Stimulated activated CD8-positive, alpha-beta memory T cell treated with anti-CD3 and anti-CD28 coated beads, Interleukin-15, amount 100 ng/mL, for 48 hours (primary cell): ENCODE measurements at regions not wholly inside any gene's neighbourhood (a gene's known extent, or its start where the extent isn't known, plus 50 kb on each side); places are given as distances from the start of the nearest gene placed in this dataset.

Experiments
- DNase-seq, 2 donors: peaks; one replicate each; pipeline ENCODE4 v3.0.0-alpha.2; 2020; ENCODE audit warnings: low read depth in 2 of 2

DNA sequence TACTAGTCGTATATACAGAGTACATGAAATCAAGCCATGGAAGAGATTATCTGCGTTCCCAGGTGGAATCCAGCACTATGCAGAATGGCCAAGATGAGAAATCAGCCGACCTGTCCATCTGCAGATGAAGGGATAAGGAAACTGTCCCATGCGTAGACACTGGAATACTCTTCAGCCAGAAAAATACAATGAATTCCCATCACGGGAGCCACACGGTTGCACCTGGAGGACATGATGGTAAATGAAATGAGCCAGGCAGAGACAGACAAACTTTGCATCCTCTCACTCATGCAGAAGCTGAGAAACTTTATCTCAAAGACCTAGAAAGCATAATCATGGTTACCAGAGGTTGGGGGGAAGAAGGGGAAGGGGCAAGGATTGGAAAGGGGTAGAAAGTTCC lies 111.9 kb upstream of the TOP3B start:
- DNase-seq = no peak

DNA sequence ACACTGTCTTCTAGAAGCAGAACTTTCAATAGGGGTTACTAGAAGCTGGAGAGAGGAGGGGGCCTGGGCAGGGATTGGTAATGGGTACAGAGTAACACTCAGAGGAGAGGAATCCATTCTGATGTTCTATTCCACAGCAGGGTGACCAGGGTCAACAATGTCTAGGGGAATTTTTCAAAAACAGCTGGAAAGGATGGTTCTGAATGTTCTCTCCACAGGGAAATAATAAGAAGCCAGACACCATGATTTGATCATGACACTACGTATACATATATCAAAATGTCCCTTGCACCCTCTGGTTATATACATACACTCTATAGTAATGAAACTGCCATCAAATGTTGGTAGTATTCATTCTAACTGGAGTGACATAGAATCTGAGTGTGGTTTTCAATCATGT lies 111.2 kb upstream of the TOP3B start:
- no peak for DNase-seq

DNA sequence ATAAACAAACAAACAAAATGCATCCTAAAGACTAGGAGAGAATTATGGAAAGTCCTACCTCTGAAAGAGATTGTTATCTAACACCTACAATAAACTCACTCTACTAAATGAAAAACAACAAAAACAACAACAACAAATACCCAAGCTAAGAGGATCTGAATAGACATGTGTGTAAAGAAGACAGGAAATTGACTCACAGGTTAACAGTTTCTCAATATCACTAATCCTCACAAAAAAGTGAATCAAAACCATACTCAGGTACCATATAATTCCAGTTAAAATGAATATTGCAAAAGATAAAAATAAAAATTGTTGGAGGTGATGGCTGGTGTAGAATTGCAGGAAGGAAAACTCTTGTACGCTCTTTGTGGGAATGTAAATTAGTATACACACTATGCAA lies 110.4 kb upstream of the TOP3B start:
- no peak for DNase-seq

DNA sequence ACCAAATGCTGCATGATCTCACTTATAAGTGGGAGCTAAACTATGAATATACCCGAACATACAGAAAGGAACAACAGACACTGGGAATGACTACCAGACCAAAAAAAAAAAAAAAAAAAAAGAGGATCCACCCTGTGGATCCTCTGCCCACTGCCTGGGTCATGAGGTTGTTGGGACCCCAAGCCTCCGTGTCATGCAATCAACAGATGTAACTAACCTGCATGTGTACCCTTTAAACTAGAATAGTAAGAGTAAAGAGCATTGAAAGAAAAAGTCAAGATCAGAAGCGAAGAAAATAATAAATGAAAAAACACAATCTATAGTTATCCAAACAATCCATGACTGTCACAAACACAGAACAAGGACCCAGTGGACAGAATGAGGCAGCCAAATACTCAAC lies 109.5 kb upstream of the TOP3B start:
- DNase-seq = no peak

DNA sequence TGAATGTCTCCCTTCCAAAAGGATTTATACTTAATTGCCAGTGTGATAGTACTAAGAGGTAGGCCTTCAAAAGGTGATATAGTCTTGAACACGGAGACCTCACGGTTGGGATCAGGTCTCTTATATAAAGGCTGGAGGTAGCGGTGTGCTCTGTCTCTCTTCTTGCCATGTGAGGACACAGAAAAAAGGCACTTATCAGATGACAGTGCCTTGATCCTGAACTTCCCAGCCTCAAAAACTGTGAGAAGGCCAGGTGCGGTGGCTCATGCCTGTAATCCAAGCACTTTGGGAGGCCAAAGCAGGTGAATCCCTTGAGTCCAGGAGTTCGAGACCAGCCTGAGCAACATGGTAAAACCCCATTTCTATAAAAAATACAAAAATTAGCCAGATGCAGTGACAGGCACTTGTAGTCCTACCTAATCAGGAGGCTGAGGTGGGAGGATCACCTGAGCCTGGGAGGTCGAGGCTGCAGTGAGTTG lies 108.9 kb upstream of the TOP3B start:
- no peak for DNase-seq

DNA sequence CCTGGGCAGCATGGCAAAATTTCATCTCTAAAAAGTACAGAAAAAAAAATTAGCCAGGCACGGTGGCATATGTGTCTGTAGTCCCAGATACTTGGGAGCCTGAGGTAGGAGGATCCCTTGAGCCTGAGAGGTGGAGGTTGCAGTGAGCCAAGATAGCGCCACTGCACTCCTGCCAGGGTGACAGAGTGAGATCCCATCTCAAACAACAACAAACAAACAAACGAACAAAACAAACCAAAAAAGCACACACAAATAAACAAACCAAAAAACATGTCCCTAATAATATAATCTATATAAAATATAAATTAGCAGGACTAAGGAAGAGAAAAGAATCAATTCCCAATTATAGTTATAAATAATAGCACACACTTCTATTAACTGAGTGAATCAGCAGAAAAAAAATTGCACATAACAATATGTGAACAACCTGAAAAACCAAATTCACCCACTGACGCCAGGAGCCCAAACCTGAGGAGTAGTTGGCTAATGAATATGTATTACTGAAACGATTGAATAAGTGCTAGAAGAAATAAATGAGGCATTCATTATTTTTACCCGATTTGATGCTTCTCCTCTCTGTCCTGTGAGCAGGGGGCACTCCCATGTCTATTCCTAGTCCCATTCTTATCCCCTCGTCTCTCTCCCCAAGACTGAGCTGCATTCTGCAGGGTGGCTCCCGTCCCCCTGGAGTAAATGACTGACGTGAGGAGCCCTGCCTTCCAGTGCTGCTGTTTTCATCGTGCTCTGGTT lies 108.2 kb upstream of the TOP3B start:
- no peak for DNase-seq

DNA sequence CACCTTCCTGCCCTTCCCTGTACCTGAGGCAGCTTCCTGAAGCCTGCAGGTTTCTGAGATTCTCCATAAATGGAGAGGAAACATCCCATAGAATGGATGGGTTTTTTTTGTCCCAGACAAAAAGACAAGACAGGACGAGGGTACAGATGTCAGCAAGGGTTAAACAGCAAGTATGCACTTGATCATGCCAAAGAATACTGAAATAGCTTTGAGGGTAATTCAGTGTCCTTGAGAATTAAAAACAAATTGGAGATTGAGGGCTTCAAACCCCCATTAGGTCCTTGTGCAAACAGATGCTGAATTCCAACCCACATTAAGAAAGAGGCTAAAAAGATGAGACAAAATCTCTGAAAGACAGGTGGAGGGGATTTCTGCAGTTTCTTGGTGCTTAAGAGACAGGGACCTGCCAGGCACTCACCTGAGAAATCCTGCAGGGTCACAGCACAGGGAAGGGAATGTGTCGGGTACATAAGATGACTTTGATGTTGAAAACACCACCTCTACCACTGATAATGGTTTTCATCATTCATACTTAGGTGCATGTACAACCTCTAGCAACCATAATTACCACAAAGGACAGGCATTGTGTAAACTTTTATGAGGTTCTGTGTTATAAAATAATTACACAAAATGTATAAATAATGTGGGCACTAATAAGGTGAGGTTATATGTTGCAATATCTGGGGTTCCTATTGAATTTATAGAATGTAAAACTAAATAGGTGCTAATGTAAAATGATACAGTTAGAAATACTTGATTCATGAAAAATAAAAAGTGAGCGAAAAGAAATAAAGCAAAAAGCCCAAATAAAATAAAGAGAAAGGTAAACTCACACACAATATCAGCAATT lies 107.1 kb upstream of the TOP3B start:
- no peak for DNase-seq

DNA sequence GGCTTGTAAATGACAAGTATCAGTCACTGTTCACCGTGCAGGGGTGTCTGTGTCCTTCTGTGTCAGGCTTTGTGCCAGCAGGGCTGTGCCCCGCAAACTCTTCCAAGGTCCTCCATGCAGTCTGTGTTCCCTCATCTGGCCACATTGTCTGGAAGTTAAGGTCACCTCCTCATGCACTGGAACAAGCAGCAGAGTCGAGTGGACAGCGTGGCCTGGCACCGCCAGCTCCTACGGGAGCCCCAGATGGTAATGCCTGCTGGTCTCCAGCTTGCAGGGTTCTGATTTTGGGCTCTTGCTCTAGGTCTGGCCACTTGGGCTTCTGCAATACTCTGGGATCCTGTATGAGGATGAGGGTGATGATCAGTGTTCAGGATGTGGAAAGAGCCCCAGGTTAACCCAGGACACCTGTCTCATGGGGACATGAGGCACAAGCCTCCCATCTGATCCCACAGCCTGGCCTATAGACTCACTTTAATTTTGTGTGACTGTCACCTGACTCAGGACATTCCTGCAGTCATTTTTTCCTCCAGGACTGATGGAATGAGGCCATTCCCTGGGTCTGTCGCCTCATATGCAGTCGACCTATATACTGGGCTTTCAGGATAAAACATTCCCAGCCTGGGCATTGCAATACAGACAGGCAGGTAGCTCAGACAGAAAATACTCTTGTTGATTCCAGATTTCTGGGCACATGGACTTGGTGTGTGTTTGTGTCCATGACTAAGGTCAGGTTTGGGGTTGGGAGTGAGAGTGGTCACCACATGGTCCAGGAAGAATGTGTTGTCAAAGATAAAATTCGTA lies 106.3 kb upstream of the TOP3B start:
- no peak for DNase-seq

DNA sequence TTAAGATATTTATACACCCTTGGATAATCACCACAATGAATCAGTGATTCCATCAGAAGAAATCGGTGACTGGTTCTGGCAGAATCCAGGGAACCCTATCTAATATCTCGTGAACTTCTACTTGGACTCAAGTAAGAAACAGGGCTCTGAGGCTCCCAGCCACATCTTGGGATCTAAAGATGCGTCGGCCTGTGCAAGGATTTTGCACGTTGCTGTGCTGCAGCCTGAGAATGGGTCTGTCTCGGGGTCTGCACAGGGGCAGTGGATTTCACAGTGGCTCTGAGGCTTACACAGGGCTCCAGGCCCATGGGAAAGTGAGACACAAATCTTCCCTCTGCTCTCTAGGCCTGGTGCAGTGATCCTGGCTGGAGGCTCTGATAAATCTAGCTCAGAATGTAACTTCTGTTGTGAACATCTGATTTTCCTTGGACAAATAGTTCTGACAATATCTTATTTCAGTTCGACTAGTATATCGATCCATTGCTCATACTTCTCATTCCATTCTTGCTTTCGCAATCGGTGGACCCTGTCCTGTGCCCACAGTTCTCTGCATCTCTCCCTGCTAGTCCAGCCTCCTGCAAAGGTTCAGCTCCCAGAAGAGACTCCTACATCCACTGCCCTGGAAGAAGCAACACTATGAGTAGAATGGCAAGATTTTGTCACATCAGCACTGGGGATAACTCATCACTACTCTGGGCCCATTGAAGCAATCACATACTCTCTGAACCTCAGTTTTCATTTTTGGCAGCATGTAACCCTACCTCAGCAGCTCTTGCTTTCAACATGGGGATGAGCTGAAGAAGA lies 105.5 kb upstream of the TOP3B start:
- no peak for DNase-seq

DNA sequence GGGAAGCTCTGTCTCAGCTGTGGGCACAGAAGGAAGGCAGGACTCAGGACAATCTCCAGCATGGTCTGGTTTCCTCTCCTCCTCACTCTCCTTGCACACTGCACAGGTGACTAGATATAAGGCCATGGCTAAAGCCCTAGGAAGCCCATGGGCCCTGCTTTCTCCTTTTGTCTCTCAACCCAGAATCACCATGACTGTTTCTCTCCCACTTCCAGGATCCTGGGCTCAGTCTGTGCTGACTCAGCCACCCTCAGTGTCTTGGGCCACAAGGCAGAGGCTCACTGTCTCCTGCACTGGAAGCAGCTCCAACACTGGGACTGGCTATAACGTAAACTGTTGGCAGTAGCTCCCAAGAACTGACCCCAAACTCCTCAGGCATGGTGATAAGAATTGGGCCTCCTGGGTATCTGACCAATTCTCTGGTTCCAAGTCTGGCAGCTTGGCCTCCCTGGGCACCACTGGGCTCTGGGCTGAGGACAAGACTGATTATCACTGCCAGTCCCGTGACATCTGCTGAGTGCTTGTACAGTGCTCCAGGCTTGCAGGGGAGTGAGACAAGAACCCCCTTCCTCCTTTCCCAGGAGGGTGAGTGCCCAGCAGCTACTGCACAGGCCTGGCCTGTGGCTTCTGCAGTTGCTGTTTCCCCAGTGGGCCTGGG lies 104.0 kb upstream of the TOP3B start:
- DNase-seq = no peak

DNA sequence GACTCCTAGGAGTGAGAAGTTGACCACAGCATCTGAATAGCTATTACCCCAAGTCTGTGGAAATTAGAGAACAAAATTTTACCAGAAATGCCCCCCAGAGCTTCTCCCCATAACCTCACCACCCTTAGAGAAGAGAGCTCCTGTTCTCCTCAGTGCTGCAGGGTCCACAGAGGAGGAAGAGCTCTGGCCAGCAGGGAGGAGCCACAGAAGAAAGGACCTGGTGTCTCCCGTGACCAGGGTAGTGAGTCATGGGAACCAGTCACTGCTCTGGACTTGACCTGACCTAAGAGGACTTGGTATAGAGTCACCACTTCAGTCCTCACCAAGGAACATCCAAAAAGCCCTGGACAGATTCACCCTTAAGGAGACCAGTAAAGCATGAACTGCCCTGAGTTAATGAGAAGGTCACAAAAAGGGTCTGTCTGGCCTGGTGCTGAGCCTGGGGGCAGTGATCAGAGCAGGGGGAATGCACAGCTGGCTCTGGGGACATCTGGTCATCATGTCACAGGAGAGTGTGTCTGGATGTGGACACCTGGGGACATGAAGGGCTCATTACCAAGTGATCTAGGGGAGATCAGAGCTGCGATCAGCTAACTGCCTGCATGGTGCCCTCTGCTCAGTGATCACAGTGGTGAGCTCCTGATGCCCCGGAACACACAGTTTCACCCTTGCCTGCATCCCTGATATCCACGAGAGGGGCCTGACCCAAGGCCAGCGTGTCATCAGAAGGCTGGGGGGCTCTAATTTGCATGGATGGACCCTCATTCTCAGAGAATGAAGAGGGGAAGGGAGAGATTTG lies 103.3 kb upstream of the TOP3B start:
- no peak for DNase-seq

DNA sequence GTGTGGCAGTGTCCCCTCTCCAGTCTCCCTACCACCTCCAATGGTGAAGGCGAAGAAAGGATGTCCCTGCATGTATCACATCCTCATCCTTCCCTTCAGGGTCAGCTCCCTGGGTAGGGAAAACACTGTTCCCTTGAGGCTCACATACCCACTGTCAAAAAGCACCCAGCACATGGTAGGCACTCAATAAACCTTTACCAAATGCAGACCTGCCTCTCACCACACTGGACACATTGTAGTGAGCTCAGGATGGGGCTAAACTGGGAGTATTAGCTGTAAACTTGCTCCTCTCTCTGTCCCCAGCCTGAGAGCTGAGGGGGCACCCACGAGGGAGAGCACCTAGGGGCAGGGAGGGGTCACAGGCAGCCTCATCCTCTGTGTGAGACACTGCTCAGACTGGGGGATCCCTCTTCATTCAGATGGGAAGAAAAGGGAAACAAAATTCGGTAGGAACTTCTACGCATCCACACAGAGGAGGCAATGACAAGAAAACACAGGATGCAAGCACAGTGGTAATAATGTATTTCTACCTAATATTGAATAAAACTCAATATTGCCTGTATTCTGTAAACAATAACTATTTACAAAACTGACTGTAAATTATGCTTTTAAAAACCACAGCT lies 101.6 kb upstream of the TOP3B start:
- no peak for DNase-seq

DNA sequence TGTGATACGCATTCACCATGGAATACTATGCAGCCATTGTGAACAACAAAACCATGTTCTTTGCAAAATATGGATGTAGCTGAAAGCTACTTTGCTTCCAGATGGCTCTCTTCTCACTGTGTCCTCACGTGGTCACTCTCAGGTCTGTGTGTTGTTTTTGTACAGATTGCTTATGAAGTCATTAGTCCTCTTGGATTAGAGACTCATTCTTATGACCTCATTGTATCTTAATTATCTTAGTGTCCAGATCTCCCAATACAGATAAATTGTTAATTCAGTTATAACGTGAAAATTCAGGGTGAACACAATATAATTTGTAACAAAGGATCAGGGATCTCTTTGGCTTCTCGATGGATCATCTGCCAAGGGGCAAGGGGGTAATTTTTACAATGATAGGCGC lies 100.4 kb upstream of the TOP3B start:
- no peak for DNase-seq

DNA sequence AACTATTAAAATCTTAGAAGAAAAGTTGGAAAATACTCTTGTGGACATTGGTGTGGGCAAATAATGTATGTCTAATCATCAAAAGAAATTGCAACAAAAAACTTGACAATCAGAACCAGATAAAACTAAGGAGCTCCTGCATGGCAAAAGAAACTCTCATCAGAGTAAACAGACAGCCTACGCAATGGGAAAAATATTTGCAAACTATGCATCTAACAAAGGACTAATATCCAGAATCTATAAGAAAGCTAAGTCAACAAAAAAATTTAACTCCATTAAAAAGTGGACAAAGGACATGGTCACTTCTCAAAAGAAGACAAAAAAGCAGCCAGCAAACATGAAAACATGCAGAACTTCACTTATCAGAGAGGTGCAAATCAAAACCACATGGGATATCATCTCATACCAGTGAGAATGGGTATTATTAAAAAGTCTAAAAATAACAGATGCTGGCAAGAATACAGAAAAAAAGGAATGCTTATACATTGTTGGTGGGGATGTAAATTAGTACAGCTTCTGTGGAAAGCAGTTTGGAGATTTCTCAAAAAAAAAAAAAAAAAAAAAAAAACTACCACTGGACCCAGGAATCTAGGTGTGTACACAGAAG lies 99.7 kb upstream of the TOP3B start:
- DNase-seq = no peak

DNA sequence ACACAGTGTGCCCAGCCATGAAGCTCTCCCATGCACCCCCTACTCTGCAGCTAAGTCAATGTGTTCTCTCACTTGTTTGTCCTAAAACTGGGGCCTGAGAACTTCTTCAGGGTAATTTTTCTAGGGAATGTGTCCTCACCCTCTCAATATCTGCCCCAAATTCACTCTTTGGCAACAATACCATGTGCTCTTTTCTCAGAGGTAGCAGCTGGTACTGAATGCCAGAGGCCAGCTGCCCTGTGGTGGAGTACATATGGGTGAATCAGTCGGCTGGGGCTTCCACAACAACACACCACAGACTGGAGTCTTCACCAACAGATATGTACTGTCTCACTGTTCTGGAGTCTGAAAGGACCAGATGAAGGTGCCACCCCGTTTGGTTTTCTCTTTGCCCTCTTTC lies 97.7 kb upstream of the TOP3B start:
- no peak for DNase-seq

DNA sequence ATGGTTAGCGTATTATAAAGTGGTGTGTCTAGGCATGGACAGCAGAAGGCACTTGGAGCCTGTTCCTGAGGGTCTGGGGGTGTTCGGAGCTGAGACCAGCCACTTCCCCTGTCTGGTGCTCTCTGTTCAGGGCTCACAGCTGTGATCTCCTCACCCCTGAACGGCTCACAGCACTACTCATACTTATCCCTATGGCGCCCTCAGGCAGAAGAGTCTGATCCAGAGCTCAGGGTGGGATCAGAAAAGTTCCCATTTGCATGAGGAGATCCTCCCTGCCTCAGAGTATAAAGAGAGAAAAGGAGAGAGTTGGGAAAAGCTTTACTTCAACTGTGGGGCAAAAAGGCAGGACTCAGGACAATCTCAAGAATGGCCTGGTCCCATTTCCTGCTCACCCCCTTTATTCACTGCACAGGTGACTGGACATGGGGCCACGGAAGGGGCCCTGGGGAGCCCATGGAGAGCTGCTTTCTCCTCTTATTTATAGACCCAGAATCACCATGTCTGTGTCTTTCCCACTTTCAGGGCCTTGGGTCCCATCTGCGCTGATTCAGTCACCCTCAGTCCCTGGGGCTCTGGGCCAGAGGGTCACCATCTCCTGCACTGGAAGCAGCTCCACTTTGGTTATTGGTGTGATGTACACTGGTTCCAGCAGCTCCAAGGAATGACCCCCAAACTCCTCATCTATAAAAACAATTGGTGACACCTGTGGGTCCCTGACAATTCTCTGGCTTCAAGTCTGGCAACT lies 97.0 kb upstream of the TOP3B start:
- DNase-seq = no peak

DNA sequence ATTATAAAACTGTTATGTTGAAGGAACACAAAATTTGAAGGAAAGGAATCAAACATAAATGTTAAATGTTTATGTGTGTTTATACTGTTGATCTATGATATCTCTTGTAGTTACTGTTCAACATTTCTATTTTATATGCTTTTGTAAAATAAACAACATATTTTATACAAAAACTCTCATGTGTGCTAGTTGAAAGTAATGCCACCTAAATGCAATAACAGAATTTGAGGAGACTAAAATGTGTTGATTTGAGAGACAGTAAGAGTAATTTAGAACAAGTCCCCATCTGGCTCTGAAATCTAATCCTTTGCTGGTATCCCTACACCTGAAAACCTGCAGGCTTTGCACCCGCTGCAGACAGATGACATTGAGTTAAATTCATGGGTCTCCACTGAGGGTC lies 95.7 kb upstream of the TOP3B start:
- no peak for DNase-seq

DNA sequence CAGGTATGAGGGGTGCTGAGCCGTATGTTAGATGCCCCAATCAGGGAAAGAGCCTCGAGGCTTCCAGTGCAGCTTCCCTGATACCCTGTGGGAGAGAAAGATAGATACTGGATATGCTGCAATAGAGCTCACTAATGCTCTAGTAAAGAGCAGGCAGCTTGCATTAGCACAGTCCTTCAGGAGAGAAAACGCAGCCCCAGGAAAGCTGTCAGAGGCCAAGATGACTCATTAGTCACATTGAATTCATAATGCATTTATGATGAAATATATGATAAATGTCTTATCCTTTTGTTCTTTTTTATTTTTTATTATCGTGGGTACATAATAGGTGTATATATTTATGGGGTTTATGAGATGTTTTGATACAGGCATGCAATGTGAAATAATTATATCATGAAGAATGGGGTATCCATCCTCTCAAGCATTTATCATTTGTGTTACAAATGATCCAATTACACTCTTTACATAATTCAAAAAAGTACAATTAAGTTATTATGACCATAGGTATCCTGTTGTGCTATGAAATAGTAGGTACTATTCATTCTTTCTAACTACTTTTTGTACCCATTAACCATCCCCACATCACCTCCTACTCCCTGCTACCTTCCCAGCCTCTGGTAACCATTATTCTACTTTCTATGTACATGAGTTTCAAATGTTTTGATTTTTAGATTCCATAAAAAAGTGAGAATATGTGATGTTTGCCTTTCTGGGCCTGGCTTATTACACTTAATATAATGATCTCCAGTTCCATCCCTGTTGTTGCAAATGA lies 94.5 kb upstream of the TOP3B start:
- DNase-seq = no peak
